Neural progenitor cell (in vitro differentiated cells): ENCODE measurements at regions not wholly inside any gene's neighbourhood (a gene's known extent, or its start where the extent isn't known, plus 50 kb on each side); places are given as distances from the start of the nearest gene placed in this dataset.

Experiments used
- DNase-seq: peaks from one replicate; pipeline ENCODE4 v3.0.0-alpha.2; 2016; ENCODE audit warnings: low spot score
- H2AFZ ChIP-seq: fragments of 200-600 bp; sonication (generic); replicated peaks from 2 replicates; pipeline ENCODE4 v1.6.1; 2016; ENCODE audit warnings: antibody characterized with exemption
- H3F3A ChIP-seq: fragments of 200-600 bp; sonication (generic); 2 replicates; pipeline ENCODE4 v1.6.1; 2016; ENCODE audit warnings: antibody characterized with exemption, low read depth
- H3K27ac ChIP-seq: fragments of 200-600 bp; sonication (generic); 2 replicates; pipeline ENCODE4 v1.5.1; 2016; ENCODE audit warnings: mild to moderate bottlenecking
- H3K27me3 ChIP-seq: fragments of 200-600 bp; sonication (generic); 2 replicates; pipeline ENCODE4 v1.6.1; 2016; ENCODE audit warnings: mild to moderate bottlenecking, moderate library complexity
- H3K36me3 ChIP-seq: fragments of 200-600 bp; sonication (generic); 2 replicates; pipeline ENCODE4 v1.5.1; 2016
- H3K4me1 ChIP-seq: fragments of 200-600 bp; sonication (generic); 2 replicates; pipeline ENCODE4 v1.6.1; 2016; ENCODE audit warnings: mixed run types
- H3K4me2 ChIP-seq: fragments of 200-600 bp; sonication (generic); 2 replicates; pipeline ENCODE4 v1.6.1; 2016
- H3K4me3 ChIP-seq: fragments of 200-600 bp; sonication (generic); 2 replicates; pipeline ENCODE4 v1.5.1; 2016
- H3K79me2 ChIP-seq: fragments of 200-600 bp; sonication (generic); 2 replicates; pipeline ENCODE4 v1.6.1; 2016; ENCODE audit warnings: low read depth
- H3K9ac ChIP-seq: fragments of 200-600 bp; sonication (generic); 2 replicates; pipeline ENCODE4 v1.6.1; 2016
- H3K9me3 ChIP-seq: fragments of 200-600 bp; sonication (generic); 2 replicates; pipeline ENCODE4 v1.5.1; 2016; ENCODE audit warnings: low read depth
- H4K20me1 ChIP-seq: fragments of 200-600 bp; sonication (generic); 2 replicates; pipeline ENCODE4 v1.6.1; 2016; ENCODE audit warnings: low read depth
- H3K27ac Mint-ChIP-seq: 3 replicates; pipeline ENCODE4 v1.8.0; 2021; ENCODE audit warnings: mixed read lengths
- H3K27me3 Mint-ChIP-seq: 2 replicates; pipeline ENCODE4 v1.8.0; 2022; ENCODE audit warnings: low read depth, mild to moderate bottlenecking, inconsistent platforms, moderate library complexity, mixed read lengths; ENCODE audit not compliant: insufficient read depth
- H3K36me3 Mint-ChIP-seq: 3 replicates; pipeline ENCODE4 v1.8.0; 2021; ENCODE audit warnings: mixed read lengths
- H3K4me1 Mint-ChIP-seq: 3 replicates; pipeline ENCODE4 v1.8.0; 2021; ENCODE audit warnings: mixed read lengths
- H3K4me3 Mint-ChIP-seq: 3 replicates; pipeline ENCODE4 v1.8.0; 2021; ENCODE audit warnings: mild to moderate bottlenecking, moderate library complexity, mixed read lengths
- H3K9me3 Mint-ChIP-seq: 3 replicates; pipeline ENCODE4 v1.8.0; 2020; ENCODE audit warnings: mixed read lengths
- CTCF ChIP-seq: fragments of 200-600 bp; sonication (generic); IDR thresholded peaks from 2 replicates; pipeline ENCODE4 v1.5.1; 2017; ENCODE audit warnings: antibody characterized with exemption, mild to moderate bottlenecking
- EZH2 ChIP-seq: fragments of 200-600 bp; sonication (generic); IDR thresholded peaks from 2 replicates; pipeline ENCODE4 v1.6.1; 2017; ENCODE audit warnings: antibody characterized with exemption, mild to moderate bottlenecking, moderate library complexity
- EZH2phosphoT487 ChIP-seq: fragments of 200-600 bp; sonication (generic); IDR thresholded peaks from 2 replicates; pipeline ENCODE4 v1.6.1; 2017; ENCODE audit warnings: antibody characterized with exemption

DNA sequence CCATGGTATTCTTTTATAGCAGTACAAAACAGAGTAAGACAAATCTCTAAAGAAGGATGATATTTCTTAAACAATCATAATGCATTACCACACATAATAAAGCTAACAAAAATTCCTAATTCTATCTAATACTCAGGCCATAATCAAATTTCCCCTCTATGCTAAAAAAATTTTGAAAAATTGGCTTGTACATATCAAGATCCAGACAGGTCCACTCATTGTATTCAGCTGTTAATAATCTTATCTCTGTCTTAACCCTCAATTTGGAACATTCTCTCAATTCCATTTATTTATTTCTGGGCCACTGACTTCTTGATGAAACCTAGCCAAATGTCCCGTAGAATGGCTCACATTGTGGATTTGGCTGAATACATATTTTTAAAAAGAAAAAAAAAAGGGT, 59.1 kb upstream of the PAX3 start:
- H3K36me3 Mint-ChIP-seq, result peaks cover 8% of the 10 kb centered on the region
- H3K4me3 ChIP-seq, result no peak overlapping the region
- no peaks in the 10 kb centered on the region for H3K4me1 ChIP-seq
- no peak overlapping the region for H3K27ac Mint-ChIP-seq
- peaks cover 9% of the 10 kb centered on the region for H3K4me1 Mint-ChIP-seq
- H3K27ac ChIP-seq, result no peak overlapping the region
- H3K9me3 ChIP-seq, result no peaks in the 10 kb centered on the region
- no peak for DNase-seq
- no peaks in the 10 kb centered on the region for H4K20me1 ChIP-seq
- H3K4me3 Mint-ChIP-seq, result no peak overlapping the region
- no peak overlapping the region for H2AFZ ChIP-seq
- no peaks in the 10 kb centered on the region for H3K79me2 ChIP-seq
- peaks cover 2% of the 10 kb centered on the region for H3K9me3 Mint-ChIP-seq
- no peak overlapping the region for H3K4me2 ChIP-seq
- TF ChIP-seq EZH2, result no peak
- no peak for TF ChIP-seq EZH2phosphoT487
- no peak for TF ChIP-seq CTCF
- no peaks in the 10 kb centered on the region for H3K27me3 ChIP-seq
- no peaks in the 10 kb centered on the region for H3K27me3 Mint-ChIP-seq
- H3K9ac ChIP-seq, result no peak overlapping the region
- H3K36me3 ChIP-seq, result no peaks in the 10 kb centered on the region
- no peaks in the 10 kb centered on the region for H3F3A ChIP-seq

- Histone ChIP-seq H3K79me2 (no peaks in the 10 kb centered on the region), H3K36me3 (no peaks in the 10 kb centered on the region), H4K20me1 (no peaks in the 10 kb centered on the region), H3K9ac (no peak overlapping the region), H3K27ac (no peak overlapping the region), H3F3A (no peaks in the 10 kb centered on the region), H2AFZ (no peak overlapping the region), H3K9me3 (no peaks in the 10 kb centered on the region), H3K4me3 (no peak overlapping the region), H3K4me2 (no peak overlapping the region), H3K27me3 (no peaks in the 10 kb centered on the region), H3K4me1 (no peaks in the 10 kb centered on the region)
- no peaks in the 10 kb centered on the region for H3K27me3 Mint-ChIP-seq
- peaks cover 9% of the 10 kb centered on the region for H3K4me1 Mint-ChIP-seq
- DNase-seq, result no peak
- H3K36me3 Mint-ChIP-seq, result peaks cover 8% of the 10 kb centered on the region
- no peak overlapping the region for H3K27ac Mint-ChIP-seq
- no peak for TF ChIP-seq CTCF
- TF ChIP-seq EZH2, result no peak
- no peak for TF ChIP-seq EZH2phosphoT487
- peaks cover 2% of the 10 kb centered on the region for H3K9me3 Mint-ChIP-seq
- no peak overlapping the region for H3K4me3 Mint-ChIP-seq
These were observed 60.1 kb upstream of the PAX3 start for GRCh38 chr2:222358876-222359275.

DNA sequence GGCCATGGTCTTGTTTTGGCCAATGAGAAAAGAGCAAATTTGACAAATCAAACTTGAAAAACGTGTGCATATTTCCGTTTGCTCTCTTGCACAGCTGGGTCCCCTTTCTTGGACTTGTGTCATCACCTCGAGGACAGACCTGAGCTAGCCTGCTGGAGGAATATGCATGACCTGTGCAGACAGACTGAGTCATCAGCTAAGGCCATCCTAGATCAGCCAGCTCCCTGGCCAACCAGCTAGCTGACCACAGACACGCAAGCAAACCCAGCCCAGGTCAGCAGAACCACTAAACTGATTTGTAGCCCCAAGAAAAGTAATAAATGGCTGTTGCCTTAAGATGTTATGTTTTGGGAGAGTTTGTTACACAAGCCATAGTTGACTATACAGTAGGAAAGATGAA, 61.3 kb upstream of the PAX3 start:
- H3K36me3 Mint-ChIP-seq, result peaks cover 6% of the 10 kb centered on the region
- H3K4me1 Mint-ChIP-seq, result peaks cover 9% of the 10 kb centered on the region
- DNase-seq, result no peak
- H3K4me3 ChIP-seq, result no peak overlapping the region
- no peak for TF ChIP-seq EZH2
- TF ChIP-seq EZH2phosphoT487, result no peak
- no peak for TF ChIP-seq CTCF
- H3K4me2 ChIP-seq, result no peak overlapping the region
- H3K4me1 ChIP-seq, result no peaks in the 10 kb centered on the region
- H3K9me3 ChIP-seq, result no peaks in the 10 kb centered on the region
- H3K27ac ChIP-seq, result no peak overlapping the region
- H3K36me3 ChIP-seq, result no peaks in the 10 kb centered on the region
- H2AFZ ChIP-seq, result no peak overlapping the region
- H3K9me3 Mint-ChIP-seq, result no peaks in the 10 kb centered on the region
- H3K27me3 ChIP-seq, result no peaks in the 10 kb centered on the region
- no peak overlapping the region for H3K27ac Mint-ChIP-seq
- H3K27me3 Mint-ChIP-seq, result no peaks in the 10 kb centered on the region
- H3F3A ChIP-seq, result no peaks in the 10 kb centered on the region
- H3K79me2 ChIP-seq, result no peaks in the 10 kb centered on the region
- H4K20me1 ChIP-seq, result no peaks in the 10 kb centered on the region
- H3K9ac ChIP-seq, result no peak overlapping the region
- H3K4me3 Mint-ChIP-seq, result no peak overlapping the region

- Histone ChIP-seq H3K4me2 (no peak overlapping the region), H3K27ac (no peak overlapping the region), H3K9ac (no peak overlapping the region), H3K4me3 (no peak overlapping the region), H3K9me3 (no peaks in the 10 kb centered on the region), H3F3A (no peaks in the 10 kb centered on the region), H3K79me2 (no peaks in the 10 kb centered on the region), H4K20me1 (no peaks in the 10 kb centered on the region), H3K36me3 (no peaks in the 10 kb centered on the region), H3K4me1 (no peaks in the 10 kb centered on the region), H2AFZ (no peak overlapping the region), H3K27me3 (no peaks in the 10 kb centered on the region)
- peaks cover 9% of the 10 kb centered on the region for H3K4me1 Mint-ChIP-seq
- H3K27me3 Mint-ChIP-seq, result no peaks in the 10 kb centered on the region
- no peak overlapping the region for H3K27ac Mint-ChIP-seq
- H3K36me3 Mint-ChIP-seq, result peaks cover 6% of the 10 kb centered on the region
- H3K4me3 Mint-ChIP-seq, result no peak overlapping the region
- no peak for DNase-seq
- no peak for TF ChIP-seq EZH2phosphoT487
- TF ChIP-seq CTCF, result no peak
- TF ChIP-seq EZH2, result no peak
- no peaks in the 10 kb centered on the region for H3K9me3 Mint-ChIP-seq
These were observed 62.2 kb upstream of the PAX3 start for GRCh38 chr2:222360997-222361396.
